OCI-LY7 (cell line): ENCODE measurements at regions not wholly inside any gene's neighbourhood (a gene's known extent, or its start where the extent isn't known, plus 50 kb on each side); places are given as distances from the start of the nearest gene placed in this dataset.

Source experiments
- BruUV-seq: library from RNA; stranded (reverse); fragments of 400-500 nt; replicated peaks from 2 replicates; lab custom pipeline; 2021; lab: Mats Ljungman, UMichigan
- CTCF ChIA-PET: fragments of 300-600 bp; sonication (Branson Sonifier 250); formaldehyde crosslinking; loops from one replicate; lab custom pipeline; 2022; ENCODE audit warnings: antibody characterized with exemption; ENCODE audit not compliant: unreplicated experiment; lab: Charles Lee
- POLR2A ChIA-PET: fragments of 300-600 bp; sonication (Branson Sonifier 250); formaldehyde crosslinking; loops from one replicate; lab custom pipeline; 2022; ENCODE audit warnings: antibody characterized with exemption; lab: Charles Lee
- DNase-seq: peaks from one replicate; pipeline ENCODE4 v3.0.0-alpha.2; 2015; ENCODE audit warnings: low spot score
- H2AFZ ChIP-seq: fragments of 200-600 bp; sonication (generic), shearing (Covaris generic); 2 replicates; pipeline ENCODE4 v1.6.1; 2014; ENCODE audit warnings: mild to moderate bottlenecking, antibody characterized with exemption, low read length, moderate library complexity
- H3K27ac ChIP-seq: fragments of 200-600 bp; sonication (generic); 2 replicates; pipeline ENCODE4 v1.5.1; 2014; ENCODE audit warnings: mixed run types, low read depth, mild to moderate bottlenecking, moderate library complexity, low read length, inconsistent platforms; ENCODE audit not compliant: poor library complexity, severe bottlenecking
- H3K36me3 ChIP-seq: fragments of 200-600 bp; sonication (generic); 2 replicates; pipeline ENCODE4 v1.6.1; 2014; ENCODE audit warnings: mild to moderate bottlenecking, antibody characterized with exemption, low read length, moderate library complexity, mixed read lengths; ENCODE audit not compliant: insufficient read depth
- H3K4me1 ChIP-seq: fragments of 200-600 bp; sonication (generic); 2 replicates; pipeline ENCODE4 v1.5.1; 2014; ENCODE audit warnings: mild to moderate bottlenecking, low read length; ENCODE audit not compliant: insufficient read depth, poor library complexity, severe bottlenecking
- H3K4me2 ChIP-seq: fragments of 200-600 bp; sonication (generic); 2 replicates; pipeline ENCODE4 v1.6.1; 2014; ENCODE audit warnings: mild to moderate bottlenecking, low read length
- H3K4me3 ChIP-seq: fragments of 200-600 bp; sonication (generic); 2 replicates; pipeline ENCODE4 v1.5.1; 2014; ENCODE audit warnings: mild to moderate bottlenecking, low read depth, low read length; ENCODE audit not compliant: poor library complexity, severe bottlenecking
- H3K79me2 ChIP-seq: fragments of 200-600 bp; sonication (generic); 2 replicates; pipeline ENCODE4 v1.6.1; 2016; ENCODE audit warnings: low read depth, mild to moderate bottlenecking, low read length, moderate library complexity, mixed read lengths; ENCODE audit not compliant: insufficient read depth
- H3K9me2 ChIP-seq: fragments of 200-600 bp; sonication (generic); 2 replicates; pipeline ENCODE4 v1.6.1; 2016; ENCODE audit warnings: mild to moderate bottlenecking, low read length, mixed read lengths; ENCODE audit not compliant: insufficient read depth
- H3K9me3 ChIP-seq: fragments of 200-600 bp; sonication (generic); 2 replicates; pipeline ENCODE4 v1.6.1; 2014; ENCODE audit warnings: mild to moderate bottlenecking, mixed run types, low read length, mixed read lengths
- H4K20me1 ChIP-seq: fragments of 200-600 bp; sonication (generic); 2 replicates; pipeline ENCODE4 v1.6.1; 2014; ENCODE audit warnings: mild to moderate bottlenecking, antibody characterized with exemption, low read length, moderate library complexity, mixed read lengths; ENCODE audit not compliant: insufficient read depth
- CTCF ChIP-seq: fragments of 200-600 bp; sonication (generic); conservative IDR thresholded peaks from 2 replicates; pipeline ENCODE4 v1.5.1; 2014; ENCODE audit warnings: mild to moderate bottlenecking, antibody characterized with exemption, low read length, moderate library complexity, mixed read lengths
- EZH2phosphoT487 ChIP-seq: fragments of 200-600 bp; sonication (generic); IDR thresholded peaks from 2 replicates; pipeline ENCODE4 v1.6.1; 2018; ENCODE audit warnings: low read depth, borderline replicate concordance, mild to moderate bottlenecking, mixed run types, antibody characterized with exemption, low read length, moderate library complexity, mixed read lengths
- intact Hi-C: fragments of 100-400 bp; cut with micrococcal nuclease; formaldehyde crosslinking; loops from one replicate; pipeline ENCODE4 v1.10.0; 2022; ENCODE audit not compliant: unreplicated experiment

- POLR2A ChIA-PET: no interaction called here
- Histone ChIP-seq H4K20me1 (no peaks in the 10 kb centered on the region), H3K4me3 (no peak overlapping the region), H3K36me3 (no peaks in the 10 kb centered on the region), H3K9me2 (no peaks in the 10 kb centered on the region), H3K4me1 (no peaks in the 10 kb centered on the region), H3K4me2 (no peak overlapping the region), H3K9me3 (no peaks in the 10 kb centered on the region), H3K27ac (no peak overlapping the region), H2AFZ (no peak overlapping the region), H3K79me2 (no peaks in the 10 kb centered on the region)
- TF ChIP-seq EZH2phosphoT487 (no peak), CTCF (peak; percentile 84)
- BruUV-seq: no TSS peak
- CTCF ChIA-PET: no interaction called here
- DNase-seq: peak; percentile 73
- intact Hi-C loops: loop anchor here (1.0 kb wide), 1 partner anchor 209 kb away; no protein-coding TSS in a partner anchor
Observed at GRCh38 chr7:86939197-86939814, 120.1 kb downstream of the ELAPOR2 start.

- H3K27ac ChIP-seq: no peak overlapping the region
- H3K4me1 ChIP-seq: no peaks in the 10 kb centered on the region
- no peaks in the 10 kb centered on the region for H3K9me3 ChIP-seq
- no TSS peak for BruUV-seq
- no peak overlapping the region for H3K4me2 ChIP-seq
- no peak overlapping the region for H2AFZ ChIP-seq
- DNase-seq: no peak
- intact Hi-C loops: no loop called here
- H3K9me2 ChIP-seq: no peaks in the 10 kb centered on the region
- H3K4me3 ChIP-seq: no peak overlapping the region
- H3K79me2 ChIP-seq: no peaks in the 10 kb centered on the region
- no peak for TF ChIP-seq EZH2phosphoT487
- TF ChIP-seq CTCF: no peak
- ChIA-PET POLR2A (interaction anchor here (1.0 kb wide), 1 partner anchor 9 kb away, joined by 3 read pairs; no protein-coding TSS in a partner anchor), CTCF (no interaction called here)
- no peaks in the 10 kb centered on the region for H3K36me3 ChIP-seq
- H4K20me1 ChIP-seq: no peaks in the 10 kb centered on the region
Observed at GRCh38 chr7:86937363-86937878, 122.0 kb downstream of the ELAPOR2 start.

- Histone ChIP-seq H3K4me3 (no peak overlapping the region), H3K9me2 (no peaks in the 10 kb centered on the region), H3K79me2 (no peaks in the 10 kb centered on the region), H3K36me3 (no peaks in the 10 kb centered on the region), H3K27ac (no peak overlapping the region), H3K4me2 (no peak overlapping the region), H3K4me1 (peaks cover 9% of the 10 kb centered on the region), H4K20me1 (no peaks in the 10 kb centered on the region), H3K9me3 (no peaks in the 10 kb centered on the region), H2AFZ (no peak overlapping the region)
- ChIA-PET CTCF (no interaction called here), POLR2A (no interaction called here)
- BruUV-seq: no TSS peak
- DNase-seq: no peak
- TF ChIP-seq CTCF (no peak), EZH2phosphoT487 (no peak)
- intact Hi-C loops: no loop called here
Observed at GRCh38 chr7:86933295-86933845, 126.1 kb downstream of the ELAPOR2 start.
